HG03139 (cell line): ENCODE measurements at regions not wholly inside any gene's neighbourhood (a gene's known extent, or its start where the extent isn't known, plus 50 kb on each side); places are given as distances from the start of the nearest gene placed in this dataset.

Source experiments
- ATAC-seq: cut with Tn5 transposase; IDR thresholded peaks from one replicate; pipeline ENCODE4 v1.9.1; 2021; ENCODE audit not compliant: unreplicated experiment

DNA sequence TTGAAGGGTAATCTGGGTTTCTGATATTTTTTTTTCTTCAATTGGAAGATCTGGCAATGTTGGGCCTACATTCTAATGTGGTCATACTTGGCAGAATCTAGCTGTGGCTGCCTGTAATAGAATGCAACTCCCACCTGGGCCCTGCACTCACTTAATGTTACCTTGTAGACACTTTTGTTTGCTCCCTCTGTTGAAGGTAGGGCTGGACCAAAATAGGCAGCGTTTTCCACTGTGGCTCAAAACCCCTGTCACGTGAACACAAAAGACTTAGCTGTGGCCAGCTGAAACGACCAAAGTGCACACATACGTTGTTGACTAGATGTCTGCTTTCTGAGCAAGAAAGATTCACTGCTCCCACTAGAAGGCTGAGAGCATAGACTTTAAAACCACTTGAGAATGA is 117.6 kb upstream of the HMHB1 start:
- ATAC-seq, result no peak

GRCh38 chr5:143693651-143694252 is 118.2 kb upstream of the HMHB1 start:
- peak; percentile 65 for ATAC-seq

GRCh38 chr5:143692342-143692741 is 119.6 kb upstream of the HMHB1 start:
- no peak for ATAC-seq

DNA sequence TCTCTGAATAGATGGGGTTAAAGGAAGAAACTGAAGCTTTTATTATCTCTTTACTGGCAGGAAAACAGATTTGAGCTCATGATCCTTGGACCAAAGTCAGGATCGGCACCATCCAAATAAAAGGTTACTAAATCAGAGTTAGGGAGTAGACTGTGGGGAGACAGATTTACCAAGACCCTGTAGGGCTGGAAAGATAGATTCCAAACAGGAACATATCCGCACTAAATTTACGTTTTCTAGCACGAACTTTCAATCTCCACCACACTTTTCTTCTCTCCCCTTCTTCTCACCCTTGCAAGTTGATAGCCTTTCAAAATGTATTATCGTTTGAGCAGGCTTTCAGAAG is 120.0 kb upstream of the HMHB1 start:
- no peak for ATAC-seq

DNA sequence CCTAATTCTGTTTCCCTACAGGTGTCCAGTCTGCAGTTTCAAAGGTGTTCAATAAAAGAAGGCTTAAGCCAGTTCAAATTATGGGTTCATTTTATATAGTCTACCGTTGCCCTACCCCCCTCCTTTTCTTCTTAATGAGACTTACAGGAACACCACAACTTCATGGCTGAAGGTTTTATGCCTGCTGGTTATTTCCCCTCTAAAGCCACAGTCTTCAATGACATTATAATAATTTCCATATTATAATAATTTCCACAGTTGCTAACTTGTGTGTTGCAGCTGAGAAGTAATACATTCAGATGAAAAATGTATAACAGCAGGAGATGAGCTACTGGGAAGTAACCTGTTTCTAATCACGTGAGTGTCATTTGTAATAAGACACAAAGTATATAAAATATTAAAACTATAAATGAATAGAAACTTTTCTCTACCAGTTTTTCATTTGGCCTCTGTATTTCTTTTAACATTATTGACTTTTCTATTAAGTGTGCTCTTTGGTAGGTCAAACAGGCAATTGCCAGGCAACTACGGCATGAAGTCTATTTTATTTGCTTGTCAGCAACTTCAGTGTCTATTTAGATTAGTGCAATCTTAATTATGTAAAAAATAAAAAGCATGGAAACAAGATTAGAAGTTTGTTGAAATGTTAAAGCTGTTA is 120.5 kb upstream of the HMHB1 start:
- no peak for ATAC-seq

GRCh38 chr5:143687604-143688003 is 124.4 kb upstream of the HMHB1 start:
- ATAC-seq, result no peak

DNA sequence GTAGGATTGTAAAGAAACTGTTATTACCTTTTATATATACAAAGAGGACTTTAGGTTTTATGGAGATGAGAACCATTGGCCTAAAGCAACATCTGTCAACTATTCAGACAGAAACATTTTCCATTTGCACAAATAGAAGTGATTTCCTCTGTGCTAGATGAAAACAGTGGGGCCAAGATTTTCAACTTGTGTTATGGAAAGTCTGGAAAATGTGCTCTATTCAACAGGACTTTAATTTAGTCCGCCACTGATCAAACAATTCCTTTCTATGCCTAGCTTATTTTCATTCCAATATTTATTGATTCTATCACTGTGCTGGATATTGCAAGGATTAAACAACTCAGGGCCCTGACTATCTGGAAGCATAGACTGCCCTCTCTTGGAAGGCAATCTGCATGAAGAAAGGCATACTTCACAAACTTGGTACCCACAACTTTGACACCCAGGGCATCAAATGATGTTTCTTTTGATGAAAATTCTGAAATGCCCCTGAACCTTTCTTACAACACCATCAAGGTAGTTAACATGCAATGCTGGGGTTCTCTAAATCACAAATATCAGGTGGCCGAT is 126.6 kb upstream of the HMHB1 start:
- no peak for ATAC-seq

DNA sequence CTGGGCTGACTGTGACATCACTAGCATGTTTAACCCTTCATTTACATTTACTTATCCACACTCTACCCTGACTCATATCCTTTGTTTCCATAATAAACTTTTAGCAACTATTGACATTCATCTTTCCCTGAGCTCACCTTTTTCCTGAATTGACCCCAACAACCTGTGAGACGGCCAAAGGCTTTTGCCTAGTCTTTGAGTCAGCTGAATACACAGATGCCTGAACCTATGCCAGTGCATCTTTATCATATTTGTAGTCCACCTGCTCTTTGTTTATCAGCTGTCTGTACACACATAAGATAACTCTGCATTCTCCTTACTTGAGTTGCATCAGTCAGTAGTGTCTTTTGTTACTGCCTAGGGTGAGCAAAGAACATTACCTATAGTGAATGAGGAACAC is 128.5 kb upstream of the HMHB1 start:
- no peak for ATAC-seq

DNA sequence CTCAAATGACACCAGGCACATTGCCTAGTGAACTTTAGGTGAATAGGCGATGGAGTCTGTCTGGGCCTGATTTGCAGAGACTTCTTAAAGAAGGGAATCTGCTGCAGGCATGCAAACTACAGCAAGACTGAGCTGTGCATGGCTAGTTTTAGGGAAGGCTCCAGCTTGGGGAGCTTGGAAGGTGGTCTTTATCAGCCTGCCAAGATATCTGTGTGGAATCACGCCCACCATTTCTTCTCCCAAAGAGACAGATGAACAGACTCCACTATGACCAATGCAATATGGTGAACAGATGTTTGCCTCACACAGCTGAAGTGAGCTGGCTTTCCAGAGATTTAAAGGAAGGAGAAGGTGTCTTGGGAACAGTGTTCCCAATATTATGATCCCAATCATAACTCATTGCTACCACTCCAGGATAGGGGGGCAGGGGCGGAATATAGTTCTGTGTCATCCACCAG is 129.0 kb upstream of the HMHB1 start:
- ATAC-seq, result no peak

DNA sequence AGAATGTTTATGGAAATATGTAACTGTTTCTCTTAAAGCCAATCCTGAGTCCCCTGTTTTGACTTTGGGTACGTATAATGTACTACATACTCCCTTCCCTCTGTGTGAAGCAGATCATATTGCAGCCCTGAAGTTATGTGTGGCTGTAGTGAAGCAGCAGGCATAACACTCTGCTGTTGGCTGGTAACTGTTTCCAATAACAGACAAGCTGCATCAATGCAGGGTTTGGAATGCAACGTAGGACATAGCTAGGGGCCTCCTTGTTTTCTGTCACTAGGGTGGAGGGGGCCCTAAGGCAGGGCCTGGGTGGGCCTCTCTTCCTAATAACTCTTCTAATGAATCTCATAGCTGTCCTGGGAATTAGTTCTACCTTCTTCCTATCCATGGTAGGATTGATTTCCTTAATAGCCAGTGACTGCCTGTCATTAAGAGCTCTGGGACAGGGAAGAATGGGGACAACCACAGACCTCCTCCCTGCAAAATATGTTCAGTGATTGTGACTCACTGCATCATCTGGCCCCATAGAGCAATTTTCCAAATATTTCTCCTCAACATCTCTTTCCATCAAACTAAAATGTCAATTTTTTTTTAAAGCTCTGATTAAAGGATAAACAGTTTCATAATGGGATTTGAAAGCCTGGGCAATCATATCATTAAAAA is 129.6 kb upstream of the HMHB1 start:
- no peak for ATAC-seq

DNA sequence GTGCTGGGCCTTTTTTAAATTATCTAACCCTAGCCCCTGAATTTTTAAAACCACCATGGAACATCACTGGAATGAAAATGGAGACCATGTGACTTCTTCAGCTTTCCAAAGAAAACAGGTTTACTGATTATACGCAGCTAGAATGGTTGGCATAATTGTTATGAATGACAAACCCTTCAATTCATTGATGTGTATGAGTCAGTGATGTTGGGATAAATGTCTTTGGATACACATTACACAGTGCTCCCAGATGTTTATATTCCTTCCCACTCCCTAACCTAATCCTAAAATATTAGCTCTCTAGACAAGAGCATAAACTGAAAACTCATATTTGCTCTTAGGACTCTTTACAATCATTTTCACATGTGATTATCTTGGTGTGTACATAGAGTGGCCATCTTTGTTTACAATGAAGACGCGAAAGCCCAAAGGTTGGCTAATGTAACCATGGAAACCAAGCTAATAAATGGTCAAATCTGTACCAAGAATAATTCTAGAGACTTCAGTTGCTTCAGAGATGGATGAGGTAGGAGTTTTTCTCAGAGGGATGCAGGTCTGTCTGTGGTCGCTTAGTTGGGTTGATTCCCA is 131.2 kb upstream of the HMHB1 start:
- no peak for ATAC-seq

DNA sequence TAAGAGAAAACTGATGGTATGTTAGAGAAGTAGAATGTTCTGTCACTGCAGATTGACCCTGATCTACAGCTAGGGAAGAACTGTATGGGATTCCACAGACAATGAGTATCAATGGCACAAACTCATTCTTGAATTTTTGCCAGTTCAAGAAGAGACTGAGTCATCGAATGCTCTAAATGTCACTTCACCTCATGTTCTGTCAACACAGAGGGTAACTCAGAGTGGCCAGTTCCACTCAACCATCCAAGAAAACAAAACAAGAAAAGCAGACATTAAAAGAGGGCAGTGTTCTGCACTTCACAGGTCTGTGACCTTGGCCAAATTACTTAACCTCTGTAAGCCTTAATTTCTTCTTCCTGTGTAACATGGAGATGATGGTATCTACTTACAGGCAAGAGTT is 132.2 kb upstream of the HMHB1 start:
- ATAC-seq, result no peak

DNA sequence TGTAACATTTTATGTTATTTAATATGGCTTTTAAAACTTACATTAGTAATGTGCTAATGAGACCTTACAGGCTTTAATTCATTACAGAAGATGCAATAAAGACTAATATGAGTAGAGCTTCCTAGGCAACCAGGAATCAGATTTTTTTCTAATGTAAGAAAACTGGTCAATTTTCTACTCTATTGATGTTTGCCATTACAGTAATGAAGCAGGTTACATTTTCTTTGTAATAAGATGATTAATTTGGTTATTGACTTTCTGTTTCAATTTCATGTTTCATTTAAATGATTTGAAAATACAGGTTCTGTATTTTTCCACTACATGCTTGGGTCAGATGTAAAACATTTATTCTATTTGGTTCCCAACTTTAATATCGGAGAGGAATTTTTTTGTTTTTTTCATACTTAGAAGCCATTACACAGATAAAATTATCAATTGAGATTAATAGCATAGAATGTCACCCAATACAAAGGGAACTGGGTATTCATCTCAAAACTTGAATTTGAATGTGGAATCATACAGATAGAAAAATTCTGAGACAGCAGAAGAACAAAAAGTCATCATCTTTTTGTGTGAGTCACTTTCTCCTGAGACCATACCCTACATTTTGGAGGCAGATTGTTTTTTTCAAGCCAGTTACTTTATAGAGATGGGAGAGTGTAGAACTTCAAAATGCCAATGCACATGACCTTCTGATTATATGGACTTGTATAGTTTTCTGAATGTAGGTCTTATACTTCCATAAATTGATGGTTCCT is 133.6 kb upstream of the HMHB1 start:
- ATAC-seq, result no peak

- no peak for ATAC-seq
These were observed 134.6 kb upstream of the HMHB1 start for GRCh38 chr5:143677403-143677802.

DNA sequence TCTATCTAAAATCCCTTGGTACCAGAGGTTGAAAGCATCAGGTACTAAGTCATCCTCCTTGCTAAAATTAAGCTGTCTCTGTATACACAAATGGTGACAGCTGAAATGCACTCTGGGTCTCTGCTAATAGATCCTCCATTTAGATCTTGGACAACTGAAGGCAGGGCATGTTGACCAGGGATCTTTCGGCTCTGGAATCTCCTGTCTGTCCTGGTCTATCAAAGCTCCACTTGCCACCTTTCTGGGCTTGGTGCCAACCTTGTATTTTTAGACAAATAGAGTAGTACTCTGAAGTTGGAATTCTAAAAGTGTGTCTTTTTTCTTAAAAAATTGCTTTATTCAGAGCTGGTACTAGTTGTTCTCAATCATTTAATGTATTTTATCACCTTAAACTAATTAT is 135.2 kb upstream of the HMHB1 start:
- ATAC-seq, result no peak

- ATAC-seq, result no peak
These were observed 137.5 kb upstream of the HMHB1 start for GRCh38 chr5:143674469-143674786.

- ATAC-seq, result no peak
These were observed 138.1 kb upstream of the HMHB1 start for GRCh38 chr5:143673676-143674468.

DNA sequence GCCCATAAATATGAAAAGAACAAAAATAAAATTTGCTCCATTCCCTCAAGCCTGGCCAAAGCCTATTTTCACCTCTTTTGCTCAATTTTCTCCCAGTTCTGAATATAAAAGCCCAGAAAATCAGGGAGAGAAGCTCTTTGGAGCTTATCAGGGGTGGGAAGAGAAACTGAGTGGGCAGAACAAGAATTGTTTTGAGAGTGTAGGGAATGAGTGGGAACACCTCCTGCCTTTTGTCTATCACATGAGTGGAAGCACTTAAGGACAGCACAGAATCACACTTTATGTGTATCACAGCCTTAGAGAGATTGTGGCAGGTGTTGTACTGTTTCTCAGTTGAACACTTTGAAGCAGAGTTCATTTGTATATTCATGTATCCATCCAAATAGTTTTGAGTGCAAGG is 139.2 kb upstream of the HMHB1 start:
- no peak for ATAC-seq

DNA sequence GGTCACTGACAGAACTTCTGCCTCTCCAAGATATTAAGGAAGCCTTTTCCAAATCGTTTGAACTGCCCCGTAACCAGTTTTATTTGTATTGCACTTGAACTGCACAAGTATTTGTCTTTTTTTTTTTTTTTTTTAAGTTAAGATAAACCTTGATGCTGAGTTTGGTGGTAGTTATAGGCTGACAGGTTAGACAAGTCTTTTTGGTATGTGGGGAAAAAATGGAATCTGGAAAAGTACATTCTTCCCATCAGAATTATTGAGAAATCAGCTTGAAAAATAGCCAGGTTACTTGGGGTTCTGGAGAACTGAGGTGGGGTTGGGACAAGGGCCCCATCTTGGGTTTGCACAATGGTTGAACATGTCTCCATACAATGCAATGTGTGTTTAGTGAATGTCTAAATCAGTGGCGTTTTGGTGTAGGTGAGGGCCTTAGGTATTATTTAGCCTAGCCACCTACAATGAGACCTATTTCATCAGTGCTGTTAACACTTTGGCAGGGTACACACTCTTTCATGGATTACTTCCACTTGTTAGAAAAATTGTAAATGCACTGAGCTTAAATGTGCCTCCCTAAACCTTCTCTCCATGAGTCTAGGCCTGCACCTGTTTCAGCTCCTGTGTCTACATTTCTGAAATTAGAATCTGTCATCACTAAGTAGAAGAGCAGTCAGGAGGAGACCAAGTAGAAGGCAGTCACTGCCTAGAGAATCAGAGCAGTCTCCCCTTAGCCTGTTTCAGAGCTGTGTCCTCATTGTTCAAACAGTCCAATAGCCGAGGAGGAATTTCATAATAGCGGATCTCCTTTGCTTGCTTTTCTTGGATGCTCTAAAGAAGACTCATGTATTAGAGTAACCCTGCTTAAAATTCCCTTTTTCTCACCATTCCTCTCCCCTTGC is 140.0 kb upstream of the HMHB1 start:
- no peak for ATAC-seq

GRCh38 chr5:143671021-143671420 is 140.9 kb upstream of the HMHB1 start:
- ATAC-seq, result no peak
